Trophoblast cell (in vitro differentiated cells and primary cell): ENCODE measurements at regions not wholly inside any gene's neighbourhood (a gene's known extent, or its start where the extent isn't known, plus 50 kb on each side); places are given as distances from the start of the nearest gene placed in this dataset.

Experiments used
- DNase-seq, 2 donors: peaks; one replicate each; pipeline ENCODE4 v3.0.0-alpha.2; 2016
- H2AFZ ChIP-seq: 2 replicates; pipeline ENCODE4 v1.6.1; 2013; ENCODE audit warnings: low read length, moderate library complexity, mild to moderate bottlenecking; ENCODE audit not compliant: insufficient read depth, poor library complexity
- H2AK5ac ChIP-seq: 2 replicates; pipeline ENCODE4 v1.6.1; 2013; ENCODE audit warnings: mild to moderate bottlenecking, low read length
- H2BK120ac ChIP-seq: 2 replicates; pipeline ENCODE4 v1.6.1; 2013; ENCODE audit warnings: low read length, mild to moderate bottlenecking, moderate library complexity; ENCODE audit not compliant: insufficient read depth, poor library complexity
- H2BK12ac ChIP-seq: 2 replicates; pipeline ENCODE4 v1.6.1; 2013; ENCODE audit warnings: mild to moderate bottlenecking, low read length, moderate library complexity
- H2BK5ac ChIP-seq: 2 replicates; pipeline ENCODE4 v1.6.1; 2013; ENCODE audit warnings: low read length, low read depth, moderate library complexity, mild to moderate bottlenecking; ENCODE audit not compliant: poor library complexity
- H3K14ac ChIP-seq: 2 replicates; pipeline ENCODE4 v1.6.1; 2013; ENCODE audit warnings: mild to moderate bottlenecking, low read length
- H3K18ac ChIP-seq: 2 replicates; pipeline ENCODE4 v1.6.1; 2013; ENCODE audit warnings: mild to moderate bottlenecking, low read length
- H3K23ac ChIP-seq: 2 replicates; pipeline ENCODE4 v1.6.1; 2013; ENCODE audit warnings: low read length
- H3K27ac ChIP-seq: 2 replicates; pipeline ENCODE4 v1.5.1; 2013; ENCODE audit warnings: low read depth, mild to moderate bottlenecking, inconsistent platforms, low read length, moderate library complexity
- H3K27me3 ChIP-seq: 2 replicates; pipeline ENCODE4 v1.6.1; 2013; ENCODE audit warnings: inconsistent platforms, mild to moderate bottlenecking, low read length, moderate library complexity; ENCODE audit not compliant: insufficient read depth
- H3K36me3 ChIP-seq, 2 experiments: 1 replicate in 1 of 2; 2 replicates in 1 of 2; pipeline ENCODE4 v1.6.1; 2013; ENCODE audit warnings: low read length in 2 of 2, mild to moderate bottlenecking in 2 of 2, moderate library complexity in 1 of 2; ENCODE audit not compliant: insufficient read depth in 2 of 2, control insufficient read depth in 1 of 2
- H3K4ac ChIP-seq: 2 replicates; pipeline ENCODE4 v1.6.1; 2013; ENCODE audit warnings: low read depth, mild to moderate bottlenecking, low read length, moderate library complexity
- H3K4me1 ChIP-seq, 2 experiments: 1 replicate in 1 of 2; 2 replicates in 1 of 2; pipeline ENCODE4 v1.6.1; 2013; ENCODE audit warnings: low read length in 2 of 2, mild to moderate bottlenecking in 2 of 2, moderate library complexity in 1 of 2; ENCODE audit not compliant: insufficient read depth in 2 of 2, control insufficient read depth in 1 of 2
- H3K4me2 ChIP-seq: 2 replicates; pipeline ENCODE4 v1.6.1; 2013; ENCODE audit warnings: inconsistent platforms, mild to moderate bottlenecking, low read length, moderate library complexity
- H3K4me3 ChIP-seq: 2 replicates; pipeline ENCODE4 v1.5.1; 2013; ENCODE audit warnings: mild to moderate bottlenecking, low read depth, low read length, inconsistent platforms
- H3K79me1 ChIP-seq: one replicate; pipeline ENCODE4 v1.6.1; 2013; ENCODE audit warnings: low read length
- H3K79me2 ChIP-seq: 2 replicates; pipeline ENCODE4 v1.6.1; 2013; ENCODE audit warnings: low read length, mild to moderate bottlenecking; ENCODE audit not compliant: control insufficient read depth, insufficient read depth, poor library complexity
- H3K9ac ChIP-seq: 2 replicates; pipeline ENCODE4 v1.6.1; 2013; ENCODE audit warnings: mild to moderate bottlenecking, low read length
- H3K9me3 ChIP-seq: 2 replicates; pipeline ENCODE4 v1.6.1; 2013; ENCODE audit warnings: low read depth, mild to moderate bottlenecking, control low read depth, inconsistent platforms, low read length; ENCODE audit not compliant: insufficient read depth
- H4K12ac ChIP-seq: 2 replicates; pipeline ENCODE4 v1.6.1; 2013; ENCODE audit warnings: low read depth, mild to moderate bottlenecking, low read length, moderate library complexity
- H4K8ac ChIP-seq: 2 replicates; pipeline ENCODE4 v1.6.1; 2013; ENCODE audit warnings: low read depth, mild to moderate bottlenecking, low read length, moderate library complexity
- H4K91ac ChIP-seq: one replicate; pipeline ENCODE4 v1.6.1; 2013; ENCODE audit warnings: low read depth, mild to moderate bottlenecking, low read length, moderate library complexity
- WGBS: extraction: QIAGEN DNeasy Blood & Tissue Kit; methylation state at CpG from one replicate; pipeline ENCODE4 v1.1.7; 2013; ENCODE audit warnings: missing lambda C conversion rate; ENCODE audit not compliant: insufficient read length, insufficient coverage; ENCODE audit errors: extremely low coverage; 5-methylcytosine and 5-hydroxymethylcytosine counted together

- H3K4me3 ChIP-seq, result no peak overlapping the region
- H4K12ac ChIP-seq, result no peak overlapping the region
- no peaks in the 10 kb centered on the region for H3K4me1 ChIP-seq
- no peak overlapping the region for H3K4me2 ChIP-seq
- no peak overlapping the region for H2BK120ac ChIP-seq
- H3K79me2 ChIP-seq, result no peaks in the 10 kb centered on the region
- no peaks in the 10 kb centered on the region for H3K79me1 ChIP-seq
- H3K9me3 ChIP-seq, result no peaks in the 10 kb centered on the region
- no peak for DNase-seq
- H3K18ac ChIP-seq, result no peak overlapping the region
- no peak overlapping the region for H4K91ac ChIP-seq
- H3K9ac ChIP-seq, result no peak overlapping the region
- no peak overlapping the region for H2AK5ac ChIP-seq
- WGBS, result no CpG with 5 or more reads among the region's 5 CpGs
- H3K36me3 ChIP-seq, result no peaks in the 10 kb centered on the region
- H3K27me3 ChIP-seq, result no peaks in the 10 kb centered on the region
- H2AFZ ChIP-seq, result no peak overlapping the region
- no peak overlapping the region for H2BK5ac ChIP-seq
- no peak overlapping the region for H2BK12ac ChIP-seq
- no peak overlapping the region for H3K23ac ChIP-seq
- H3K14ac ChIP-seq, result no peak overlapping the region
- no peak overlapping the region for H3K27ac ChIP-seq
- no peak overlapping the region for H3K4ac ChIP-seq
- H4K8ac ChIP-seq, result no peak overlapping the region
These were observed 375.9 kb upstream of the ACVR2A start for GRCh38 chr2:147468963-147469362.

- Histone ChIP-seq H3K18ac (no peak overlapping the region), H4K12ac (no peak overlapping the region), H3K27ac (no peak overlapping the region), H3K79me1 (no peaks in the 10 kb centered on the region), H3K4me3 (no peak overlapping the region), H3K4me1 (no peaks in the 10 kb centered on the region), H3K9ac (no peak overlapping the region), H3K14ac (no peak overlapping the region), H2AK5ac (no peak overlapping the region), H3K23ac (no peak overlapping the region), H2BK5ac (no peak overlapping the region), H3K4me2 (no peak overlapping the region), H4K91ac (no peak overlapping the region), H2BK12ac (no peak overlapping the region), H4K8ac (no peak overlapping the region), H3K4ac (no peak overlapping the region), H2AFZ (no peak overlapping the region), H3K9me3 (no peaks in the 10 kb centered on the region), H3K36me3 (no peaks in the 10 kb centered on the region), H3K79me2 (no peaks in the 10 kb centered on the region), H3K27me3 (no peaks in the 10 kb centered on the region), H2BK120ac (no peak overlapping the region)
- WGBS, result no CpG with 5 or more reads among the region's 3 CpGs
- no peak for DNase-seq
These were observed 376.5 kb upstream of the ACVR2A start for GRCh38 chr2:147468349-147468748.

- Histone ChIP-seq H2BK12ac (no peak overlapping the region), H4K12ac (no peak overlapping the region), H2BK5ac (no peak overlapping the region), H3K14ac (no peak overlapping the region), H3K9ac (no peak overlapping the region), H3K4me1 (no peaks in the 10 kb centered on the region), H3K4ac (no peak overlapping the region), H3K18ac (no peak overlapping the region), H3K36me3 (no peaks in the 10 kb centered on the region), H2AK5ac (no peak overlapping the region), H3K4me2 (no peak overlapping the region), H4K8ac (no peak overlapping the region), H4K91ac (no peak overlapping the region), H3K79me2 (no peaks in the 10 kb centered on the region), H3K4me3 (no peak overlapping the region), H3K79me1 (no peaks in the 10 kb centered on the region), H3K9me3 (no peaks in the 10 kb centered on the region), H3K27me3 (no peaks in the 10 kb centered on the region), H3K27ac (no peak overlapping the region), H3K23ac (no peak overlapping the region), H2AFZ (no peak overlapping the region), H2BK120ac (no peak overlapping the region)
- DNase-seq, result no peak
- WGBS, result no CpG with 5 or more reads among the region's 1 CpG
These were observed 377.4 kb upstream of the ACVR2A start for GRCh38 chr2:147467441-147467840.

GRCh38 chr2:147464737-147465357 lies 380.0 kb upstream of the ACVR2A start:
- H3K18ac ChIP-seq, result no peak overlapping the region
- no peak overlapping the region for H3K4me3 ChIP-seq
- H3K79me1 ChIP-seq, result no peaks in the 10 kb centered on the region
- no peaks in the 10 kb centered on the region for H3K27me3 ChIP-seq
- H3K4me1 ChIP-seq, result no peaks in the 10 kb centered on the region
- no peak overlapping the region for H2BK120ac ChIP-seq
- WGBS, result no CpG with 5 or more reads among the region's 3 CpGs
- no peak overlapping the region for H2BK12ac ChIP-seq
- no peak overlapping the region for H4K8ac ChIP-seq
- no peak overlapping the region for H3K4ac ChIP-seq
- H3K9ac ChIP-seq, result no peak overlapping the region
- H3K36me3 ChIP-seq, result no peaks in the 10 kb centered on the region
- no peak overlapping the region for H2BK5ac ChIP-seq
- no peak for DNase-seq
- no peaks in the 10 kb centered on the region for H3K9me3 ChIP-seq
- H3K4me2 ChIP-seq, result no peak overlapping the region
- H3K23ac ChIP-seq, result no peak overlapping the region
- H3K14ac ChIP-seq, result no peak overlapping the region
- H4K12ac ChIP-seq, result no peak overlapping the region
- no peak overlapping the region for H4K91ac ChIP-seq
- H2AFZ ChIP-seq, result no peak overlapping the region
- H3K27ac ChIP-seq, result no peak overlapping the region
- no peak overlapping the region for H2AK5ac ChIP-seq
- no peaks in the 10 kb centered on the region for H3K79me2 ChIP-seq
